Neural progenitor cell (in vitro differentiated cells): ENCODE measurements at regions not wholly inside any gene's neighbourhood (a gene's known extent, or its start where the extent isn't known, plus 50 kb on each side); places are given as distances from the start of the nearest gene placed in this dataset.

ENCODE experiments used
- DNase-seq: peaks from one replicate; pipeline ENCODE4 v3.0.0-alpha.2; 2016; ENCODE audit warnings: low spot score
- H2AFZ ChIP-seq: fragments of 200-600 bp; sonication (generic); replicated peaks from 2 replicates; pipeline ENCODE4 v1.6.1; 2016; ENCODE audit warnings: antibody characterized with exemption
- H3F3A ChIP-seq: fragments of 200-600 bp; sonication (generic); 2 replicates; pipeline ENCODE4 v1.6.1; 2016; ENCODE audit warnings: antibody characterized with exemption, low read depth
- H3K27ac ChIP-seq: fragments of 200-600 bp; sonication (generic); 2 replicates; pipeline ENCODE4 v1.5.1; 2016; ENCODE audit warnings: mild to moderate bottlenecking
- H3K27me3 ChIP-seq: fragments of 200-600 bp; sonication (generic); 2 replicates; pipeline ENCODE4 v1.6.1; 2016; ENCODE audit warnings: mild to moderate bottlenecking, moderate library complexity
- H3K36me3 ChIP-seq: fragments of 200-600 bp; sonication (generic); 2 replicates; pipeline ENCODE4 v1.5.1; 2016
- H3K4me1 ChIP-seq: fragments of 200-600 bp; sonication (generic); 2 replicates; pipeline ENCODE4 v1.6.1; 2016; ENCODE audit warnings: mixed run types
- H3K4me2 ChIP-seq: fragments of 200-600 bp; sonication (generic); 2 replicates; pipeline ENCODE4 v1.6.1; 2016
- H3K4me3 ChIP-seq: fragments of 200-600 bp; sonication (generic); 2 replicates; pipeline ENCODE4 v1.5.1; 2016
- H3K79me2 ChIP-seq: fragments of 200-600 bp; sonication (generic); 2 replicates; pipeline ENCODE4 v1.6.1; 2016; ENCODE audit warnings: low read depth
- H3K9ac ChIP-seq: fragments of 200-600 bp; sonication (generic); 2 replicates; pipeline ENCODE4 v1.6.1; 2016
- H3K9me3 ChIP-seq: fragments of 200-600 bp; sonication (generic); 2 replicates; pipeline ENCODE4 v1.5.1; 2016; ENCODE audit warnings: low read depth
- H4K20me1 ChIP-seq: fragments of 200-600 bp; sonication (generic); 2 replicates; pipeline ENCODE4 v1.6.1; 2016; ENCODE audit warnings: low read depth
- H3K27ac Mint-ChIP-seq: 3 replicates; pipeline ENCODE4 v1.8.0; 2021; ENCODE audit warnings: mixed read lengths
- H3K27me3 Mint-ChIP-seq: 2 replicates; pipeline ENCODE4 v1.8.0; 2022; ENCODE audit warnings: low read depth, mild to moderate bottlenecking, inconsistent platforms, moderate library complexity, mixed read lengths; ENCODE audit not compliant: insufficient read depth
- H3K36me3 Mint-ChIP-seq: 3 replicates; pipeline ENCODE4 v1.8.0; 2021; ENCODE audit warnings: mixed read lengths
- H3K4me1 Mint-ChIP-seq: 3 replicates; pipeline ENCODE4 v1.8.0; 2021; ENCODE audit warnings: mixed read lengths
- H3K4me3 Mint-ChIP-seq: 3 replicates; pipeline ENCODE4 v1.8.0; 2021; ENCODE audit warnings: mild to moderate bottlenecking, moderate library complexity, mixed read lengths
- H3K9me3 Mint-ChIP-seq: 3 replicates; pipeline ENCODE4 v1.8.0; 2020; ENCODE audit warnings: mixed read lengths
- EZH2 ChIP-seq: fragments of 200-600 bp; sonication (generic); IDR thresholded peaks from 2 replicates; pipeline ENCODE4 v1.6.1; 2017; ENCODE audit warnings: antibody characterized with exemption, mild to moderate bottlenecking, moderate library complexity
- EZH2phosphoT487 ChIP-seq: fragments of 200-600 bp; sonication (generic); IDR thresholded peaks from 2 replicates; pipeline ENCODE4 v1.6.1; 2017; ENCODE audit warnings: antibody characterized with exemption
- TF ChIP-seq, protein P1 (sequence below): fragments of 200-600 bp; sonication (generic); IDR thresholded peaks from 2 replicates; pipeline ENCODE4 v1.5.1; 2017; ENCODE audit warnings: antibody characterized with exemption, mild to moderate bottlenecking

DNA sequence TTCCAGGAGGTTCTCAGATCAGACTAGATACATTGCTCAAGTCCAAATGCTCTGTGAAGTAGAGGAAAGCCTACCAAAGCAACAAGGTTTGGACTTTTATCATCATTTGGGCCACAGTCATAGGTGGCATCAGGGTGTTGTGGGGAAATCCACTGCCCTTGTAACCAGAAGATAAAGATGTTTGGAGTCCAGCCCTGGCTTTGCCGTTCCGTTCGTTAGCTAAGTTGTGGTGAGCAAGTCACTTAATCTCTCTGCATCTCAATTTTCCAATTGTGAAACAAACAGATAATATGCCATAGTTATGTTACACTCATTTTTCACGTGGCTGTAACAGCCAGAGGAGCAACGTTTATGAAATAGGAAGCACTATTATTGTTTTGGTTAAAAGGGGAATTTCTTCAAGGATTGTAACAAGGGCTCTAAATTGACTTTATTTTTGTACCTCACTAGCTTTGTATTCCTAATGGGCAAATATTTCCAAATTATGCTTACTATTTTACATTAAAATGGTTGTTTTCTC lies 125.6 kb downstream of the CD47 start:
- H3K36me3 Mint-ChIP-seq: peaks cover 5% of the 10 kb centered on the region

DNA sequence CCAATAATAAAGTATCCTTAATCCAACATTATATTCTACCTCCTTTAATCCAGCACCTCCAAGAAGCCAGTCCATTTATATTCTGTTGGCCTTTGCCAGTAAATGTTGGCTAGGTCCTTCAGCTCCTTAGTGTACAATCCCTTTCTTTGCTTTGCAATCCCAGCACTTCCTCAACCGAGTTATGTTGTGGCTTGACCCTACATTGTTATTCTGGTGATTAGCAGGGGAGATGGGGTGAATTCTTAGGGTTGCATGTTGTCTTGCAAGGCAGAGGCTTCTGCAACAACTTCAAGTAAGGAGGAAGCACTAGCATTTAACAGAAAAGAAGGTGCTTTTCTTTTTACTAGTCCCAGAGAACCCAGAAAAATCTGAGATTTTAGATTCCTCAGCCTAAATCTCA lies 127.2 kb downstream of the CD47 start:
- Mint-ChIP-seq H3K27me3 (peaks cover 12% of the 10 kb centered on the region), H3K27ac (no peak overlapping the region), H3K4me1 (peaks cover 54% of the 10 kb centered on the region), H3K36me3 (peaks cover 5% of the 10 kb centered on the region), H3K4me3 (no peak overlapping the region), H3K9me3 (peaks cover 8% of the 10 kb centered on the region)
- no peak overlapping the region for H3K4me2 ChIP-seq
- no peak overlapping the region for H3K4me3 ChIP-seq
- no peaks in the 10 kb centered on the region for H4K20me1 ChIP-seq
- TF ChIP-seq EZH2 (no peak), EZH2phosphoT487 (no peak)
- TF ChIP-seq, protein P1, sequence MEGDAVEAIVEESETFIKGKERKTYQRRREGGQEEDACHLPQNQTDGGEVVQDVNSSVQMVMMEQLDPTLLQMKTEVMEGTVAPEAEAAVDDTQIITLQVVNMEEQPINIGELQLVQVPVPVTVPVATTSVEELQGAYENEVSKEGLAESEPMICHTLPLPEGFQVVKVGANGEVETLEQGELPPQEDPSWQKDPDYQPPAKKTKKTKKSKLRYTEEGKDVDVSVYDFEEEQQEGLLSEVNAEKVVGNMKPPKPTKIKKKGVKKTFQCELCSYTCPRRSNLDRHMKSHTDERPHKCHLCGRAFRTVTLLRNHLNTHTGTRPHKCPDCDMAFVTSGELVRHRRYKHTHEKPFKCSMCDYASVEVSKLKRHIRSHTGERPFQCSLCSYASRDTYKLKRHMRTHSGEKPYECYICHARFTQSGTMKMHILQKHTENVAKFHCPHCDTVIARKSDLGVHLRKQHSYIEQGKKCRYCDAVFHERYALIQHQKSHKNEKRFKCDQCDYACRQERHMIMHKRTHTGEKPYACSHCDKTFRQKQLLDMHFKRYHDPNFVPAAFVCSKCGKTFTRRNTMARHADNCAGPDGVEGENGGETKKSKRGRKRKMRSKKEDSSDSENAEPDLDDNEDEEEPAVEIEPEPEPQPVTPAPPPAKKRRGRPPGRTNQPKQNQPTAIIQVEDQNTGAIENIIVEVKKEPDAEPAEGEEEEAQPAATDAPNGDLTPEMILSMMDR: no peak
- no peaks in the 10 kb centered on the region for H3K36me3 ChIP-seq
- DNase-seq: no peak
- H3K9ac ChIP-seq: no peak overlapping the region
- peaks cover 4% of the 10 kb centered on the region for H3F3A ChIP-seq
- H3K27ac ChIP-seq: no peak overlapping the region
- H3K4me1 ChIP-seq: peaks cover 29% of the 10 kb centered on the region
- no peaks in the 10 kb centered on the region for H3K79me2 ChIP-seq
- H2AFZ ChIP-seq: no peak overlapping the region
- no peaks in the 10 kb centered on the region for H3K9me3 ChIP-seq
- no peaks in the 10 kb centered on the region for H3K27me3 ChIP-seq

More for the DNA sequence above, 125.6 kb downstream of the CD47 start:
- peaks cover 8% of the 10 kb centered on the region for H3K9me3 Mint-ChIP-seq
- Histone ChIP-seq H3K4me2 (peak overlapping the region; percentile 55), H2AFZ (no peak overlapping the region), H3F3A (peaks cover 4% of the 10 kb centered on the region), H3K27ac (no peak overlapping the region), H4K20me1 (no peaks in the 10 kb centered on the region), H3K27me3 (no peaks in the 10 kb centered on the region), H3K4me1 (peaks cover 23% of the 10 kb centered on the region), H3K9ac (no peak overlapping the region), H3K4me3 (no peak overlapping the region), H3K36me3 (no peaks in the 10 kb centered on the region), H3K79me2 (no peaks in the 10 kb centered on the region), H3K9me3 (no peaks in the 10 kb centered on the region)
- TF ChIP-seq, protein P1: no peak
- TF ChIP-seq EZH2phosphoT487 (no peak), EZH2 (no peak)
- DNase-seq: no peak
- H3K4me3 Mint-ChIP-seq: no peak overlapping the region
- peaks cover 12% of the 10 kb centered on the region for H3K27me3 Mint-ChIP-seq
- H3K4me1 Mint-ChIP-seq: peaks cover 52% of the 10 kb centered on the region
- H3K27ac Mint-ChIP-seq: peak overlapping the region; percentile 97

DNA sequence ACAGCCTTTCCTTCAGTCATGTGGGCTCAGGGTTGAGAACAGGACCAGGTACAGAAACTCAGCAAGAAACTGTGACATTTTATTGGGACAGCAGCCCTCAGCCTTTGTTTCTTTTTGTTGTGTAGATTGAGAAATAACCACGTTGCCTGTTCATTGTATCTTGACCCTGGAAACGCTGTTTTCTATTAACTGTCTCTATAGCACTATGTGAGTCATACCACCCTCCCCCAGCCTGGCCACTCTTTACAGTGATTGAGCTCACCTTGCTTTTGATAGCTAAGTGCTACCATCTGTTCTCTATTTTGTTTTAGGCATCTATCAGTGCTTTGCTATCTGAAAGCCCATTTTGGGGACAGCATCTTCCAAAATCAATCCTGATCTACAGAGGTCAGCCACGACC lies 127.9 kb downstream of the CD47 start:
- no peak overlapping the region for H3K4me3 ChIP-seq
- H3K4me1 Mint-ChIP-seq: peaks cover 48% of the 10 kb centered on the region
- no peaks in the 10 kb centered on the region for H3K27me3 ChIP-seq
- DNase-seq: no peak
- H3K9ac ChIP-seq: no peak overlapping the region
- H3K27ac ChIP-seq: no peak overlapping the region
- peaks cover 5% of the 10 kb centered on the region for H3K36me3 Mint-ChIP-seq
- H3K27me3 Mint-ChIP-seq: peaks cover 10% of the 10 kb centered on the region
- H3K9me3 ChIP-seq: no peaks in the 10 kb centered on the region
- no peak overlapping the region for H3K4me3 Mint-ChIP-seq
- peaks cover 31% of the 10 kb centered on the region for H3K4me1 ChIP-seq
- H4K20me1 ChIP-seq: no peaks in the 10 kb centered on the region
- H3K36me3 ChIP-seq: no peaks in the 10 kb centered on the region
- no peak overlapping the region for H2AFZ ChIP-seq
- no peak overlapping the region for H3K4me2 ChIP-seq
- TF ChIP-seq, protein P1: no peak
- TF ChIP-seq EZH2 (no peak), EZH2phosphoT487 (no peak)
- H3K79me2 ChIP-seq: no peaks in the 10 kb centered on the region
- H3F3A ChIP-seq: peaks cover 4% of the 10 kb centered on the region
- H3K9me3 Mint-ChIP-seq: peaks cover 8% of the 10 kb centered on the region
- H3K27ac Mint-ChIP-seq: peak overlapping the region; percentile 3
